ENCODE measurements at regions not wholly inside any gene's neighbourhood (a gene's known extent, or its start where the extent isn't known, plus 50 kb on each side); places are given as distances from the start of the nearest gene placed in this dataset.

GRCh38 chr3:21942328-21942727 is 191.3 kb upstream of the ZNF385D start:
- Histone ChIP-seq H3K27ac (ENCODE audit: low read depth in 1 of 2, low read length in 2 of 2) (no peak overlapping the region), H3K9me3 (ENCODE audit: control insufficient read depth in 1 of 2, insufficient read depth in 1 of 2, low read length in 2 of 2) (peaks cover 6 to 7% of the 10 kb centered on the region in 2 experiments), H3K4me3 (ENCODE audit: low read length) (no peak overlapping the region), H3K27me3 (ENCODE audit: control insufficient read depth in 1 of 2, insufficient read depth in 2 of 2, low read length in 2 of 2) (no peaks in the 10 kb centered on the region), H3K36me3 (ENCODE audit: insufficient read depth, low read length) (no peaks in the 10 kb centered on the region), H3K4me1 (ENCODE audit: insufficient read depth, low read length) (no peaks in the 10 kb centered on the region)
- Mint-ChIP-seq H3K4me3 (no peak overlapping the region), H3K27me3 (no peaks in the 10 kb centered on the region), H3K9me3 (peaks cover 7% of the 10 kb centered on the region), H3K27ac (no peak overlapping the region), H3K36me3 (ENCODE audit: low read depth) (no peaks in the 10 kb centered on the region), H3K4me1 (ENCODE audit: low read depth) (no peaks in the 10 kb centered on the region)
- intact Hi-C loops (cut with DNase I, micrococcal nuclease), result no loop called here
- CTCF ChIA-PET, result no interaction called here
- ATAC-seq (ENCODE audit: poor library complexity) (no peak), DNase-seq (no peak)
- TF ChIP-seq, protein P1, sequence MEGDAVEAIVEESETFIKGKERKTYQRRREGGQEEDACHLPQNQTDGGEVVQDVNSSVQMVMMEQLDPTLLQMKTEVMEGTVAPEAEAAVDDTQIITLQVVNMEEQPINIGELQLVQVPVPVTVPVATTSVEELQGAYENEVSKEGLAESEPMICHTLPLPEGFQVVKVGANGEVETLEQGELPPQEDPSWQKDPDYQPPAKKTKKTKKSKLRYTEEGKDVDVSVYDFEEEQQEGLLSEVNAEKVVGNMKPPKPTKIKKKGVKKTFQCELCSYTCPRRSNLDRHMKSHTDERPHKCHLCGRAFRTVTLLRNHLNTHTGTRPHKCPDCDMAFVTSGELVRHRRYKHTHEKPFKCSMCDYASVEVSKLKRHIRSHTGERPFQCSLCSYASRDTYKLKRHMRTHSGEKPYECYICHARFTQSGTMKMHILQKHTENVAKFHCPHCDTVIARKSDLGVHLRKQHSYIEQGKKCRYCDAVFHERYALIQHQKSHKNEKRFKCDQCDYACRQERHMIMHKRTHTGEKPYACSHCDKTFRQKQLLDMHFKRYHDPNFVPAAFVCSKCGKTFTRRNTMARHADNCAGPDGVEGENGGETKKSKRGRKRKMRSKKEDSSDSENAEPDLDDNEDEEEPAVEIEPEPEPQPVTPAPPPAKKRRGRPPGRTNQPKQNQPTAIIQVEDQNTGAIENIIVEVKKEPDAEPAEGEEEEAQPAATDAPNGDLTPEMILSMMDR (IDR thresholded peaks at IDR 0.05), result no peak
- POLR2A ChIA-PET, result no interaction called here

DNA sequence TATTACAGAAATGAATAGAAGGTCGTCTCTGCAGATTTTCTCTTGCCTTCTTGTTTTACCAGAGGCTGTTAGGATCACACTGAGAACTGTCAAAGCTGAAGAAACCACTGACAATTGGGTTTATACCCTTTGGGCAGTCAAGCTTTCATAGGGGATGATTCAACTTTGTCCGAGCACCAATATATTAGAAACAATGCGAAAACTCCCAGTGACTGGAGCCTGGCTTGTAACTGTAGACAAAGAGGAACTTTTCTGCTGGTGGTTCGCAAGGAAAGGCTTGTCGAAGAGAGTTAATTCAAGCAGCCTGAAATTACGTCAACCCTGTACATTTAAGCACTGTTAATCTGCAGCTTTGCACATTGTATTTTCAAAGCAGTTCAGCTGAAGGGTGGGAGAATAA is 193.2 kb upstream of the ZNF385D start:
- TF ChIP-seq, protein P1 (IDR thresholded peaks at IDR 0.05), result no peak
- peaks cover 4% of the 10 kb centered on the region for H3K9me3 Mint-ChIP-seq
- Histone ChIP-seq H3K36me3 (ENCODE audit: insufficient read depth, low read length) (no peaks in the 10 kb centered on the region), H3K4me1 (ENCODE audit: insufficient read depth, low read length) (no peaks in the 10 kb centered on the region), H3K4me3 (ENCODE audit: low read length) (no peak overlapping the region), H3K9me3 (ENCODE audit: control insufficient read depth in 1 of 2, insufficient read depth in 1 of 2, low read length in 2 of 2) (peaks cover 7 to 8% of the 10 kb centered on the region in 2 experiments), H3K27me3 (ENCODE audit: control insufficient read depth in 1 of 2, insufficient read depth in 2 of 2, low read length in 2 of 2) (no peaks in the 10 kb centered on the region), H3K27ac (ENCODE audit: low read depth in 1 of 2, low read length in 2 of 2) (no peak overlapping the region)
- no peaks in the 10 kb centered on the region for H3K36me3 Mint-ChIP-seq (ENCODE audit: low read depth)
- intact Hi-C loops (cut with DNase I, micrococcal nuclease), result no loop called here
- no peaks in the 10 kb centered on the region for H3K27me3 Mint-ChIP-seq
- DNase-seq (no peak), ATAC-seq (ENCODE audit: poor library complexity) (no peak)
- POLR2A ChIA-PET, result no interaction called here
- no peak overlapping the region for H3K4me3 Mint-ChIP-seq
- no peaks in the 10 kb centered on the region for H3K4me1 Mint-ChIP-seq (ENCODE audit: low read depth)
- CTCF ChIA-PET, result no interaction called here
- no peak overlapping the region for H3K27ac Mint-ChIP-seq

GRCh38 chr3:21952856-21953255 is 201.8 kb upstream of the ZNF385D start:
- Mint-ChIP-seq H3K27me3 (no peaks in the 10 kb centered on the region), H3K9me3 (peaks cover 17% of the 10 kb centered on the region), H3K27ac (no peak overlapping the region), H3K4me1 (ENCODE audit: low read depth) (no peaks in the 10 kb centered on the region), H3K36me3 (ENCODE audit: low read depth) (no peaks in the 10 kb centered on the region), H3K4me3 (no peak overlapping the region)
- H3K9me3 ChIP-seq (ENCODE audit: control insufficient read depth in 1 of 2, insufficient read depth in 1 of 2, low read length in 2 of 2), result peaks cover 0 to 6% of the 10 kb centered on the region in 2 experiments
- POLR2A ChIA-PET, result no interaction called here
- no peaks in the 10 kb centered on the region for H3K27me3 ChIP-seq (ENCODE audit: control insufficient read depth in 1 of 2, insufficient read depth in 2 of 2, low read length in 2 of 2)
- no peak overlapping the region for H3K27ac ChIP-seq (ENCODE audit: low read depth in 1 of 2, low read length in 2 of 2)
- H3K4me1 ChIP-seq (ENCODE audit: insufficient read depth, low read length), result no peaks in the 10 kb centered on the region
- H3K4me3 ChIP-seq (ENCODE audit: low read length), result no peak overlapping the region
- TF ChIP-seq, protein P1 (IDR thresholded peaks at IDR 0.05), result no peak
- DNase-seq, result no peak
- CTCF ChIA-PET, result no interaction called here
- intact Hi-C loops (cut with DNase I, micrococcal nuclease), result no loop called here
- no peak for ATAC-seq (ENCODE audit: poor library complexity)
- no peaks in the 10 kb centered on the region for H3K36me3 ChIP-seq (ENCODE audit: insufficient read depth, low read length)

Data from CD4-positive, alpha-beta T cell (primary cell).